ENCODE measurements at regions not wholly inside any gene's neighbourhood (a gene's known extent, or its start where the extent isn't known, plus 50 kb on each side); places are given as distances from the start of the nearest gene placed in this dataset.

- H3K9me3 ChIP-seq (ENCODE audit: low read length): no peaks in the 10 kb centered on the region
- H3K9me2 ChIP-seq (ENCODE audit: insufficient read depth, low read length): no peaks in the 10 kb centered on the region
- no peaks in the 10 kb centered on the region for H3K36me3 ChIP-seq (ENCODE audit: insufficient read depth, low read length)
- intact Hi-C loops (cut with micrococcal nuclease; ENCODE audit: unreplicated experiment): no loop called here
- no TSS peak for BruUV-seq (replicated peaks)
- TF ChIP-seq CTCF (conservative IDR thresholded peaks at IDR 0.05; ENCODE audit: low read length) (no peak), EZH2phosphoT487 (IDR thresholded peaks at IDR 0.05; ENCODE audit: borderline replicate concordance, low read depth, low read length) (no peak)
- no peak for DNase-seq (ENCODE audit: low spot score)
- no peaks in the 10 kb centered on the region for H3K4me1 ChIP-seq (ENCODE audit: insufficient read depth, low read length, poor library complexity, severe bottlenecking)
- no peaks in the 10 kb centered on the region for H4K20me1 ChIP-seq (ENCODE audit: insufficient read depth, low read length)
- H2AFZ ChIP-seq (ENCODE audit: low read length): no peak overlapping the region
- no peaks in the 10 kb centered on the region for H3K79me2 ChIP-seq (ENCODE audit: insufficient read depth, low read depth, low read length)
- CTCF ChIA-PET (ENCODE audit: unreplicated experiment): no interaction called here
- H3K4me3 ChIP-seq (ENCODE audit: low read depth, low read length, poor library complexity, severe bottlenecking): no peak overlapping the region
- no peak overlapping the region for H3K27ac ChIP-seq (ENCODE audit: low read depth, low read length, poor library complexity, severe bottlenecking)
- H3K4me2 ChIP-seq (ENCODE audit: low read length): no peak overlapping the region
- POLR2A ChIA-PET: no interaction called here
Measured at GRCh38 chr5:8156706-8157105, 287.8 kb downstream of the MTRR start.

GRCh38 chr5:8157320-8157822, 288.4 kb downstream of the MTRR start:
- ChIA-PET POLR2A (no interaction called here), CTCF (ENCODE audit: unreplicated experiment) (no interaction called here)
- Histone ChIP-seq H3K4me1 (ENCODE audit: insufficient read depth, low read length, poor library complexity, severe bottlenecking) (no peaks in the 10 kb centered on the region), H3K27ac (ENCODE audit: low read depth, low read length, poor library complexity, severe bottlenecking) (no peak overlapping the region), H4K20me1 (ENCODE audit: insufficient read depth, low read length) (no peaks in the 10 kb centered on the region), H3K4me2 (ENCODE audit: low read length) (no peak overlapping the region), H3K79me2 (ENCODE audit: insufficient read depth, low read depth, low read length) (no peaks in the 10 kb centered on the region), H3K9me3 (ENCODE audit: low read length) (no peaks in the 10 kb centered on the region), H3K9me2 (ENCODE audit: insufficient read depth, low read length) (no peaks in the 10 kb centered on the region), H2AFZ (ENCODE audit: low read length) (no peak overlapping the region), H3K4me3 (ENCODE audit: low read depth, low read length, poor library complexity, severe bottlenecking) (no peak overlapping the region), H3K36me3 (ENCODE audit: insufficient read depth, low read length) (no peaks in the 10 kb centered on the region)
- TF ChIP-seq EZH2phosphoT487 (IDR thresholded peaks at IDR 0.05; ENCODE audit: borderline replicate concordance, low read depth, low read length) (no peak), CTCF (conservative IDR thresholded peaks at IDR 0.05; ENCODE audit: low read length) (no peak)
- DNase-seq (ENCODE audit: low spot score): no peak
- intact Hi-C loops (cut with micrococcal nuclease; ENCODE audit: unreplicated experiment): no loop called here
- no TSS peak for BruUV-seq (replicated peaks)

- Histone ChIP-seq H4K20me1 (ENCODE audit: insufficient read depth, low read length) (no peaks in the 10 kb centered on the region), H3K79me2 (ENCODE audit: insufficient read depth, low read depth, low read length) (no peaks in the 10 kb centered on the region), H3K4me3 (ENCODE audit: low read depth, low read length, poor library complexity, severe bottlenecking) (no peak overlapping the region), H3K27ac (ENCODE audit: low read depth, low read length, poor library complexity, severe bottlenecking) (no peak overlapping the region), H3K36me3 (ENCODE audit: insufficient read depth, low read length) (no peaks in the 10 kb centered on the region), H3K4me2 (ENCODE audit: low read length) (no peak overlapping the region), H2AFZ (ENCODE audit: low read length) (no peak overlapping the region), H3K4me1 (ENCODE audit: insufficient read depth, low read length, poor library complexity, severe bottlenecking) (no peaks in the 10 kb centered on the region), H3K9me3 (ENCODE audit: low read length) (no peaks in the 10 kb centered on the region), H3K9me2 (ENCODE audit: insufficient read depth, low read length) (no peaks in the 10 kb centered on the region)
- CTCF ChIA-PET (ENCODE audit: unreplicated experiment): no interaction called here
- intact Hi-C loops (cut with micrococcal nuclease; ENCODE audit: unreplicated experiment): no loop called here
- BruUV-seq (replicated peaks): no TSS peak
- DNase-seq (ENCODE audit: low spot score): no peak
- POLR2A ChIA-PET: interaction anchor here (0.6 kb wide), 1 partner anchor 1471 kb away, joined by 3 read pairs; no protein-coding TSS in a partner anchor
- TF ChIP-seq EZH2phosphoT487 (IDR thresholded peaks at IDR 0.05; ENCODE audit: borderline replicate concordance, low read depth, low read length): no peak
- TF ChIP-seq CTCF (conservative IDR thresholded peaks at IDR 0.05; ENCODE audit: low read length): no peak
Measured at GRCh38 chr5:8176101-8176693, 307.2 kb downstream of the MTRR start.
